Activated B cell treated with CpG ODN at 0.5 μM for 24 hours (primary cell): ENCODE measurements at regions not wholly inside any gene's neighbourhood (a gene's known extent, or its start where the extent isn't known, plus 50 kb on each side); places are given as distances from the start of the nearest gene placed in this dataset.

ENCODE experiments used
- ATAC-seq: fragments of 200-7000 bp; cut with Tn5 transposase; one replicate; pipeline ENCODE4 v1.10.0; 2021; ENCODE audit warnings: low read depth, mild to moderate bottlenecking, moderate library complexity
- CTCF ChIA-PET: fragments of 350-600 bp; sonication (Branson Sonifier 250); formaldehyde crosslinking; loops from one replicate; lab custom pipeline; 2021; ENCODE audit warnings: antibody characterized with exemption; lab: Charles Lee
- POLR2A ChIA-PET: fragments of 350-600 bp; sonication (Branson Sonifier 250); formaldehyde crosslinking; loops from one replicate; lab custom pipeline; 2021; ENCODE audit warnings: antibody characterized with exemption; lab: Charles Lee
- DNase-seq: peaks from one replicate; pipeline ENCODE4 v3.0.0; 2022
- H3K27ac Mint-ChIP-seq: one replicate; pipeline ENCODE4 v1.8.0; 2020; ENCODE audit warnings: mixed read lengths
- H3K27me3 Mint-ChIP-seq: one replicate; pipeline ENCODE4 v1.8.0; 2021; ENCODE audit warnings: mixed read lengths
- H3K36me3 Mint-ChIP-seq: one replicate; pipeline ENCODE4 v1.8.0; 2021; ENCODE audit warnings: low read depth, mixed read lengths
- H3K4me1 Mint-ChIP-seq: one replicate; pipeline ENCODE4 v1.8.0; 2021; ENCODE audit warnings: mixed read lengths
- H3K4me3 Mint-ChIP-seq: one replicate; pipeline ENCODE4 v1.8.0; 2020; ENCODE audit warnings: mild to moderate bottlenecking, mixed read lengths
- H3K9me3 Mint-ChIP-seq: one replicate; pipeline ENCODE4 v1.8.0; 2020; ENCODE audit warnings: mixed read lengths
- intact Hi-C: fragments of 100-400 bp; cut with micrococcal nuclease; formaldehyde crosslinking; loops from one replicate; pipeline ENCODE4 v1.15.1; 2024
- TF ChIP-seq, protein P1 (sequence below): fragments of 200-600 bp; IDR thresholded peaks from one replicate; pipeline ENCODE4 v1.8.0; 2022; ENCODE audit warnings: antibody characterized with exemption, mild to moderate bottlenecking

DNA sequence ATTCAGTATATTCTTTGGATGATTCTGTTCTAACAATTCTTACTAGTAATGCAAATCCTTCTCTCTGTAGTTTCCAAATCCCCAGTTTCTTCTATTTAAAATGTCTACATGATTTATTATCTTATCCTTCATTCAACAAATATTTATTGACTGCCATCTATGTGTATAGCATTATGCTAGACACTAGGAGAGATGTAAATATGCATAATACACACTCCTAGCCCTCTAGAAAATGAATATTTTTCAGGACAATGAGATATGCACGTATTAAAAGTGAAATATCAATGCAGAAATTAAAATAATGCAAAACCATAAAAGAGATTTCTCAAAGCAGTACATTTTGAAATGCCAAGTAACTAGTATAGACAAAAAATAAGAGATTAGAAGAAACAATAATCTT, 293.5 kb upstream of the CNR1 start:
- Mint-ChIP-seq H3K27ac (no peak overlapping the region), H3K36me3 (no peaks in the 10 kb centered on the region), H3K27me3 (peaks cover 10% of the 10 kb centered on the region), H3K4me1 (no peaks in the 10 kb centered on the region), H3K4me3 (no peak overlapping the region), H3K9me3 (peaks cover 5% of the 10 kb centered on the region)
- DNase-seq: no peak
- TF ChIP-seq, protein P1, sequence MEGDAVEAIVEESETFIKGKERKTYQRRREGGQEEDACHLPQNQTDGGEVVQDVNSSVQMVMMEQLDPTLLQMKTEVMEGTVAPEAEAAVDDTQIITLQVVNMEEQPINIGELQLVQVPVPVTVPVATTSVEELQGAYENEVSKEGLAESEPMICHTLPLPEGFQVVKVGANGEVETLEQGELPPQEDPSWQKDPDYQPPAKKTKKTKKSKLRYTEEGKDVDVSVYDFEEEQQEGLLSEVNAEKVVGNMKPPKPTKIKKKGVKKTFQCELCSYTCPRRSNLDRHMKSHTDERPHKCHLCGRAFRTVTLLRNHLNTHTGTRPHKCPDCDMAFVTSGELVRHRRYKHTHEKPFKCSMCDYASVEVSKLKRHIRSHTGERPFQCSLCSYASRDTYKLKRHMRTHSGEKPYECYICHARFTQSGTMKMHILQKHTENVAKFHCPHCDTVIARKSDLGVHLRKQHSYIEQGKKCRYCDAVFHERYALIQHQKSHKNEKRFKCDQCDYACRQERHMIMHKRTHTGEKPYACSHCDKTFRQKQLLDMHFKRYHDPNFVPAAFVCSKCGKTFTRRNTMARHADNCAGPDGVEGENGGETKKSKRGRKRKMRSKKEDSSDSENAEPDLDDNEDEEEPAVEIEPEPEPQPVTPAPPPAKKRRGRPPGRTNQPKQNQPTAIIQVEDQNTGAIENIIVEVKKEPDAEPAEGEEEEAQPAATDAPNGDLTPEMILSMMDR: no peak
- ATAC-seq: no peak
- intact Hi-C loops: no loop called here
- POLR2A ChIA-PET: no interaction called here
- CTCF ChIA-PET: no interaction called here

DNA sequence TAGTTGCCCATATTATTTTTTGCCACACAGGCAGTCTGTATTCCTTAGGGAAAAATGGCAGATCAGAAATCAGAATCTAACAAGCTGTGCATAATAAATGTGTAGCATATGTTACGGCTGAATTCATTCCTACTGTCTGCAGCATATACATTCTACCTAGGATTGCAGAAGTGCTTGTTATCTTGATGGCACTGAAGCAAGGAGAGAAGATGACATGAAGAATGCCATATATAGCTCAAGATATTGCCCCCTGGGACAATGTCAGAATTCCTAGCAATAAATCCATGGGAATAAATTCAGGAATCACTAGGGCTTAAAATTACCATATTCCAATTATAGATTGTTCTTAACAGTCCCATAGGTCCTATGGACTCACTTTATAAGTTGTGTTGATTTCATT, 293.0 kb upstream of the CNR1 start:
- ATAC-seq (no peak), DNase-seq (no peak)
- ChIA-PET CTCF (no interaction called here), POLR2A (no interaction called here)
- no peaks in the 10 kb centered on the region for H3K4me1 Mint-ChIP-seq
- no peaks in the 10 kb centered on the region for H3K36me3 Mint-ChIP-seq
- no peak overlapping the region for H3K27ac Mint-ChIP-seq
- peaks cover 10% of the 10 kb centered on the region for H3K27me3 Mint-ChIP-seq
- no peak overlapping the region for H3K4me3 Mint-ChIP-seq
- TF ChIP-seq, protein P1: no peak
- intact Hi-C loops: no loop called here
- H3K9me3 Mint-ChIP-seq: peaks cover 5% of the 10 kb centered on the region

DNA sequence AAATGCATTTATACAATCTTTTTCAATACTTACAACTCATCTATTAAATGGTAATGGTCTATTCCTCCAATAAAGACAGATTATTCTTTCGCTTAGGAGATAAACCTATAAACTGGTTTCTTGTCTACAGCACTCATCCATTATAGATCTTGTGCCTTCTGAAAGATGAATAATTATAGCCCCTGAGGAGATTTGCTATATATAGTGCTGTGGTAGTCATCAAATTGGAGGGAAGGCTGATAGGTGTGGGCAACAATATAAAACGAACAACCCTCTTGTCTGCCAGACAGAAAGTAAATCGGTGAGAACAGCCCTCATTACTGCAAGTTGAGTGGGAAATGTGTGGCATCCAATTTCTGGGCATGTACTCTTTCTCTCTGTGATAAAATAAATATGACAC, 292.5 kb upstream of the CNR1 start:
- intact Hi-C loops: no loop called here
- Mint-ChIP-seq H3K27ac (no peak overlapping the region), H3K9me3 (peaks cover 5% of the 10 kb centered on the region), H3K27me3 (peaks cover 10% of the 10 kb centered on the region), H3K36me3 (no peaks in the 10 kb centered on the region), H3K4me1 (no peaks in the 10 kb centered on the region), H3K4me3 (no peak overlapping the region)
- TF ChIP-seq, protein P1: no peak
- ATAC-seq (no peak), DNase-seq (no peak)
- ChIA-PET POLR2A (no interaction called here), CTCF (no interaction called here)

DNA sequence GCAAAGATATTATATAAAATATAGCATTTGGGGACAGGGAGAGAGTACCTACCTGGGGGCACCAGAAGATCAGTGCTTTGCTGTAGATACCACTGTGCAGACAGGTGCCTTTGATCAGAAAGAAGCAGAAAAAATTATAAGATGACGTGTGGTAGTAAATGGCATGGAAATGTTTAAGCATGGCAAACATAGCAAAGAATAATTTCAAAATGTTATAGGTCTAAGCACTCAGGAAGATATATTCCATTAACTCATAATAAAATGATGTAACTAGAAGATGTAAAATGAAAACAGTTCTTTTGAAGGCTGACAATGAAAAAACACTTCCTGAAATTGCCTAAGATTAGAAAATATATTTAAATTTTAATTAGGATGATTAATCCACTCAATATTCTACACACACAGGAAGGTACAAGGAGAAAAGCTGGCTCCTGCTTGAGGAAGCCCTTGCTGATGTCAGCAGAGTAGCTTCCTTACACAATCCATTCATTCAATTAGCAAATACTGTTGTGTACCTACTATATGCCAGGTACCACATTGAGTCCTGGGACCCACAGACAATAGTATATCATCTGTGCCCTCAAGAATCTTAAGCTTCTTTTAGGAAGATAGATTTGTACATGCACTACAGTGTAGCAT, 290.2 kb upstream of the CNR1 start:
- POLR2A ChIA-PET: no interaction called here
- Mint-ChIP-seq H3K27ac (no peak overlapping the region), H3K27me3 (peaks cover 5% of the 10 kb centered on the region), H3K4me1 (no peaks in the 10 kb centered on the region), H3K4me3 (no peak overlapping the region), H3K9me3 (no peaks in the 10 kb centered on the region), H3K36me3 (no peaks in the 10 kb centered on the region)
- intact Hi-C loops: no loop called here
- DNase-seq (no peak), ATAC-seq (no peak)
- TF ChIP-seq, protein P1: no peak
- CTCF ChIA-PET: no interaction called here

DNA sequence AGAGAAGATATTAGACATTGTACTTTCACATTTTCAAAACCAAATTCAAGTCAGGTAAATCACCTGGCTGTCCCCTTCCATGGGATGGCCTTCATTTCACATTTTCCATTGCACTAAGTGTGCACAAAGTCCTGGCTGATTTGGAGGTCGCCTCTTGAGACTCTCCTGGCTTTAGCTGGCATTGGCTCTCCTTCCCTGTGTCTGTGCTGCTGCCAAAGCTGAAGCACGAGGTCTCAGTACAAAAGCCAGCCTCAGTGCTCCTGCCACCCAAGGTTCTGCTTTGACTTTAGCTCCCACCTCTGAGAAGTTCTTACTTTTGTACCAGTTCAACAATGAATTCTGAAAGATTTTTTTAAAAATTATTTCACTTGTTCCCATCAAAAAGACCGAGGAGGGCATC, 289.2 kb upstream of the CNR1 start:
- Mint-ChIP-seq H3K27ac (no peak overlapping the region), H3K9me3 (no peaks in the 10 kb centered on the region), H3K4me1 (no peaks in the 10 kb centered on the region), H3K36me3 (no peaks in the 10 kb centered on the region), H3K4me3 (no peak overlapping the region), H3K27me3 (peaks cover 5% of the 10 kb centered on the region)
- DNase-seq: no peak
- ChIA-PET POLR2A (no interaction called here), CTCF (no interaction called here)
- TF ChIP-seq, protein P1: no peak
- ATAC-seq: no peak
- intact Hi-C loops: no loop called here
